Peyer's patch (tissue), 4 donors: ENCODE measurements at regions not wholly inside any gene's neighbourhood (a gene's known extent, or its start where the extent isn't known, plus 50 kb on each side); places are given as distances from the start of the nearest gene placed in this dataset.

Source experiments
- CTCF ChIP-seq, 6 experiments: fragments of 450-650 bp in 4 of 6; fragments of 200-600 bp in 2 of 6; sonication (generic) in 1 of 6; IDR thresholded peaks; one replicate each; pipeline ENCODE4 v1.5.1; 2017 to 2019; ENCODE audit warnings: antibody characterized with exemption in 6 of 6, mild to moderate bottlenecking in 3 of 6, moderate library complexity in 1 of 6
- POLR2A ChIP-seq, 2 donors: fragments of 450-650 bp; IDR thresholded peaks; one replicate each; pipeline ENCODE4 v1.5.1; 2017; ENCODE audit warnings: antibody characterized with exemption in 2 of 2, mild to moderate bottlenecking in 2 of 2, moderate library complexity in 2 of 2

GRCh38 chr22:23516304-23516703 lies 63.8 kb downstream of the IGLL1 start:
- TF ChIP-seq CTCF (IDR thresholded peaks at IDR 0.05) (no peak), POLR2A (IDR thresholded peaks at IDR 0.05) (no peak)
